Upper lobe of left lung (tissue), 4 donors: ENCODE measurements at regions not wholly inside any gene's neighbourhood (a gene's known extent, or its start where the extent isn't known, plus 50 kb on each side); places are given as distances from the start of the nearest gene placed in this dataset.

Experiments used
- CTCF ChIP-seq, 6 experiments: fragments of 450-650 bp in 4 of 6; fragments of 200-600 bp in 2 of 6; sonication (generic) in 2 of 6; IDR thresholded peaks; one replicate each; pipeline ENCODE4 v1.5.1; 2016 to 2019; ENCODE audit warnings: antibody characterized with exemption in 6 of 6
- EP300 ChIP-seq, 4 donors: sonication (generic); formaldehyde crosslinking; IDR thresholded peaks; one replicate each; pipeline ENCODE4 v1.5.1; 2017; ENCODE audit warnings: antibody characterized with exemption in 4 of 4, control low read depth in 2 of 4
- POLR2A ChIP-seq, 4 donors: fragments of 450-650 bp; IDR thresholded peaks; one replicate each; pipeline ENCODE4 v1.5.1; 2016 to 2017; ENCODE audit warnings: antibody characterized with exemption in 4 of 4, mild to moderate bottlenecking in 2 of 4
- POLR2AphosphoS5 ChIP-seq, 2 donors: sonication (generic); formaldehyde crosslinking; IDR thresholded peaks; one replicate each; pipeline ENCODE4 v1.5.1; 2017; ENCODE audit warnings: antibody characterized with exemption in 2 of 2

GRCh38 chr2:194616334-194616733, 1040.7 kb upstream of the SLC39A10 start:
- TF ChIP-seq CTCF (IDR thresholded peaks at IDR 0.05) (no peak), POLR2A (IDR thresholded peaks at IDR 0.05) (no peak), POLR2AphosphoS5 (IDR thresholded peaks at IDR 0.05) (no peak), EP300 (IDR thresholded peaks at IDR 0.05) (no peak)
